H9 (cell line): ENCODE measurements at regions not wholly inside any gene's neighbourhood (a gene's known extent, or its start where the extent isn't known, plus 50 kb on each side); places are given as distances from the start of the nearest gene placed in this dataset.

ENCODE experiments used
- DNase-seq: peaks from one replicate; pipeline ENCODE4 v3.0.0-alpha.2; 2017
- H2AFZ ChIP-seq: one replicate; pipeline ENCODE4 v1.6.1; 2013; ENCODE audit warnings: mild to moderate bottlenecking, low read length, control low read depth, moderate library complexity
- H2AK5ac ChIP-seq: 2 replicates; pipeline ENCODE4 v1.6.1; 2013; ENCODE audit warnings: low read length, control low read depth, mixed read lengths; ENCODE audit not compliant: insufficient read length
- H2BK120ac ChIP-seq: one replicate; pipeline ENCODE4 v1.6.1; 2013; ENCODE audit warnings: low read depth, mild to moderate bottlenecking, low read length, control low read depth, inconsistent platforms; ENCODE audit not compliant: poor library complexity, severe bottlenecking
- H2BK12ac ChIP-seq: 2 replicates; pipeline ENCODE4 v1.6.1; 2013; ENCODE audit warnings: low read length, control low read depth, mixed read lengths, low read depth; ENCODE audit not compliant: insufficient read length
- H2BK15ac ChIP-seq: 2 replicates; pipeline ENCODE4 v1.6.1; 2013; ENCODE audit warnings: low read depth, low read length, control low read depth
- H2BK20ac ChIP-seq: one replicate; pipeline ENCODE4 v1.6.1; 2013; ENCODE audit warnings: low read depth, mild to moderate bottlenecking, low read length, control low read depth, inconsistent platforms; ENCODE audit not compliant: poor library complexity, severe bottlenecking
- H2BK5ac ChIP-seq: 2 replicates; pipeline ENCODE4 v1.6.1; 2013; ENCODE audit warnings: low read length, control low read depth, mixed read lengths; ENCODE audit not compliant: insufficient read length
- H3K14ac ChIP-seq: 2 replicates; pipeline ENCODE4 v1.6.1; 2013; ENCODE audit warnings: low read length, control low read depth; ENCODE audit not compliant: insufficient read depth
- H3K18ac ChIP-seq: 2 replicates; pipeline ENCODE4 v1.6.1; 2013; ENCODE audit warnings: low read depth, mild to moderate bottlenecking, mixed read lengths, low read length, control low read depth; ENCODE audit not compliant: insufficient read length
- H3K23ac ChIP-seq: 2 replicates; pipeline ENCODE4 v1.6.1; 2013; ENCODE audit warnings: low read length, control low read depth, mixed read lengths, low read depth; ENCODE audit not compliant: insufficient read length
- H3K23me2 ChIP-seq: 2 replicates; pipeline ENCODE4 v1.6.1; 2013; ENCODE audit warnings: low read depth, mild to moderate bottlenecking, mixed read lengths, low read length, control low read depth; ENCODE audit not compliant: insufficient read length, poor library complexity, severe bottlenecking
- H3K27ac ChIP-seq: 2 replicates; pipeline ENCODE4 v1.5.1; 2013; ENCODE audit warnings: low read length, control low read depth, mixed read lengths, low read depth; ENCODE audit not compliant: insufficient read length
- H3K27me3 ChIP-seq: 2 replicates; pipeline ENCODE4 v1.6.1; 2013; ENCODE audit warnings: low read length, control low read depth, inconsistent platforms; ENCODE audit not compliant: insufficient read depth
- H3K4ac ChIP-seq: 2 replicates; pipeline ENCODE4 v1.6.1; 2013; ENCODE audit warnings: low read depth, mild to moderate bottlenecking, control low read depth, inconsistent platforms, low read length, moderate library complexity
- H3K4me1 ChIP-seq: 2 replicates; pipeline ENCODE4 v1.6.1; 2013; ENCODE audit warnings: low read length, control low read depth, inconsistent platforms; ENCODE audit not compliant: insufficient read depth
- H3K4me2 ChIP-seq: 2 replicates; pipeline ENCODE4 v1.6.1; 2013; ENCODE audit warnings: low read length, control low read depth, mixed read lengths; ENCODE audit not compliant: insufficient read length, insufficient read depth
- H3K56ac ChIP-seq: 2 replicates; pipeline ENCODE4 v1.6.1; 2013; ENCODE audit warnings: low read depth, mild to moderate bottlenecking, mixed read lengths, low read length, control low read depth; ENCODE audit not compliant: insufficient read length
- H3K79me1 ChIP-seq: 2 replicates; pipeline ENCODE4 v1.6.1; 2013; ENCODE audit warnings: low read depth, mild to moderate bottlenecking, moderate library complexity, low read length, control low read depth, inconsistent platforms; ENCODE audit not compliant: insufficient read depth, poor library complexity, severe bottlenecking
- H3K79me2 ChIP-seq: 2 replicates; pipeline ENCODE4 v1.6.1; 2013; ENCODE audit warnings: low read length, control low read depth, inconsistent platforms; ENCODE audit not compliant: insufficient read depth
- H3K9ac ChIP-seq: 2 replicates; pipeline ENCODE4 v1.6.1; 2013; ENCODE audit warnings: low read length, control low read depth, mixed read lengths; ENCODE audit not compliant: insufficient read length; ENCODE audit errors: extremely low read depth
- H3K9me3 ChIP-seq: one replicate; pipeline ENCODE4 v1.6.1; 2013; ENCODE audit warnings: low read depth, low read length, inconsistent platforms; ENCODE audit not compliant: control insufficient read depth
- H3T11ph ChIP-seq: one replicate; pipeline ENCODE4 v1.6.1; 2013; ENCODE audit warnings: mild to moderate bottlenecking, low read length, control low read depth, inconsistent platforms
- H4K20me1 ChIP-seq: one replicate; pipeline ENCODE4 v1.6.1; 2013; ENCODE audit not compliant: control insufficient read depth, insufficient read length, insufficient read depth
- H4K5ac ChIP-seq: 2 replicates; pipeline ENCODE4 v1.6.1; 2013; ENCODE audit warnings: low read depth, mild to moderate bottlenecking, mixed read lengths, low read length, control low read depth; ENCODE audit not compliant: insufficient read length
- H4K8ac ChIP-seq: replicated peaks from 2 replicates; pipeline ENCODE4 v1.6.1; 2013; ENCODE audit warnings: low read length, control low read depth, mixed read lengths, low read depth; ENCODE audit not compliant: insufficient read length
- H4K91ac ChIP-seq: 2 replicates; pipeline ENCODE4 v1.6.1; 2013; ENCODE audit warnings: low read depth, mild to moderate bottlenecking, moderate library complexity, mixed read lengths, low read length, control low read depth; ENCODE audit not compliant: insufficient read length
- H3K27ac Mint-ChIP-seq, 3 experiments: 2 replicates in 2 of 3; 3 replicates in 1 of 3; pipeline ENCODE4 v1.8.0; 2020 to 2021; ENCODE audit warnings: mixed read lengths in 3 of 3, mild to moderate bottlenecking in 1 of 3, moderate library complexity in 1 of 3
- H3K27me3 Mint-ChIP-seq: 2 replicates; pipeline ENCODE4 v1.8.0; 2021; ENCODE audit warnings: low read depth, mild to moderate bottlenecking, moderate library complexity, mixed read lengths
- H3K36me3 Mint-ChIP-seq, 3 experiments: 2 replicates in 2 of 3; 3 replicates in 1 of 3; pipeline ENCODE4 v1.8.0; 2020 to 2021; ENCODE audit warnings: low read depth in 3 of 3, mixed read lengths in 3 of 3; ENCODE audit not compliant: insufficient read depth in 1 of 3
- H3K4me1 Mint-ChIP-seq, 2 experiments: 2 replicates each; pipeline ENCODE4 v1.8.0; 2020; ENCODE audit warnings: mixed read lengths in 2 of 2
- H3K4me3 Mint-ChIP-seq, 2 experiments: 2 replicates in 1 of 2; 3 replicates in 1 of 2; pipeline ENCODE4 v1.8.0; 2020 to 2021; ENCODE audit warnings: mild to moderate bottlenecking in 2 of 2, mixed read lengths in 2 of 2, moderate library complexity in 1 of 2
- H3K9me3 Mint-ChIP-seq, 2 experiments: 2 replicates in 1 of 2; 3 replicates in 1 of 2; pipeline ENCODE4 v1.8.0; 2020; ENCODE audit warnings: mild to moderate bottlenecking in 2 of 2, mixed read lengths in 2 of 2, moderate library complexity in 1 of 2
- WGBS: extraction: QIAGEN DNeasy Blood & Tissue Kit; methylation state at CpG from one replicate; pipeline ENCODE4 v1.1.7; 2013; ENCODE audit warnings: missing lambda C conversion rate, low lambda C conversion rate, mixed read lengths; ENCODE audit not compliant: insufficient read length; ENCODE audit errors: extremely low coverage; 5-methylcytosine and 5-hydroxymethylcytosine counted together
- TF ChIP-seq, protein P1 (sequence below): fragments of 200-600 bp; sonication (generic); conservative IDR thresholded peaks from 3 replicates; pipeline ENCODE4 v1.8.0; 2021; ENCODE audit warnings: antibody characterized with exemption, mild to moderate bottlenecking

DNA sequence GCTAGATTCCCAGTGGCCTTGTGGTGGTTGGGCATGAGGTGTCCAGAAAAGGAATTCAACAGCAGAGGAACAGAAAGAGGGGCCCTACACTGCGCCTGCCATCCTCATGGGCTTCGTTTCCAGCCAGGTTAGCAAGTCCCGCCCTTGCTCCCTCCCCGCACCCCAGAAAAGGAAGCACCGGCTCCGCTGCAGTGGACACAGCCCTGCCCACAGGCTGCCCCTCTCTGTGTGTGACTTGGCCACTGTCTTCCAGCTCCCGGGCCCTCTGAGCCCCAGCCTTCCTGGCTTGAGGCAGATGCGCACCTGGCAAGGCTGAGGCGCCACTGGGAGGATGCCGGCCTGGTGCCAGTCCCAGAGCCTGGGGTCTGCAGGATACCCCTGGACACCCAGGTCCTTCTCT lies 305.0 kb upstream of the IRX4 start:
- H3K18ac ChIP-seq = no peak overlapping the region
- H3K4me1 ChIP-seq = no peaks in the 10 kb centered on the region
- H3K56ac ChIP-seq = no peak overlapping the region
- peak; percentile 20 for DNase-seq
- H4K91ac ChIP-seq = no peak overlapping the region
- no peak overlapping the region for H2BK120ac ChIP-seq
- no peak overlapping the region for H3K9ac ChIP-seq
- H3K4me2 ChIP-seq = no peak overlapping the region
- no CpG with 5 or more reads among the region's 10 CpGs for WGBS
- no peak overlapping the region for H2BK15ac ChIP-seq
- H2AK5ac ChIP-seq = no peak overlapping the region
- H3K9me3 Mint-ChIP-seq = no peaks in the 10 kb centered on the region
- H3K4me3 Mint-ChIP-seq = no peak overlapping the region
- H3K27ac ChIP-seq = no peak overlapping the region
- no peak overlapping the region for H2BK12ac ChIP-seq
- H3K14ac ChIP-seq = no peak overlapping the region
- H4K8ac ChIP-seq = no peak overlapping the region
- no peak overlapping the region for H3K27ac Mint-ChIP-seq
- H3K23ac ChIP-seq = no peak overlapping the region
- TF ChIP-seq, protein P1, sequence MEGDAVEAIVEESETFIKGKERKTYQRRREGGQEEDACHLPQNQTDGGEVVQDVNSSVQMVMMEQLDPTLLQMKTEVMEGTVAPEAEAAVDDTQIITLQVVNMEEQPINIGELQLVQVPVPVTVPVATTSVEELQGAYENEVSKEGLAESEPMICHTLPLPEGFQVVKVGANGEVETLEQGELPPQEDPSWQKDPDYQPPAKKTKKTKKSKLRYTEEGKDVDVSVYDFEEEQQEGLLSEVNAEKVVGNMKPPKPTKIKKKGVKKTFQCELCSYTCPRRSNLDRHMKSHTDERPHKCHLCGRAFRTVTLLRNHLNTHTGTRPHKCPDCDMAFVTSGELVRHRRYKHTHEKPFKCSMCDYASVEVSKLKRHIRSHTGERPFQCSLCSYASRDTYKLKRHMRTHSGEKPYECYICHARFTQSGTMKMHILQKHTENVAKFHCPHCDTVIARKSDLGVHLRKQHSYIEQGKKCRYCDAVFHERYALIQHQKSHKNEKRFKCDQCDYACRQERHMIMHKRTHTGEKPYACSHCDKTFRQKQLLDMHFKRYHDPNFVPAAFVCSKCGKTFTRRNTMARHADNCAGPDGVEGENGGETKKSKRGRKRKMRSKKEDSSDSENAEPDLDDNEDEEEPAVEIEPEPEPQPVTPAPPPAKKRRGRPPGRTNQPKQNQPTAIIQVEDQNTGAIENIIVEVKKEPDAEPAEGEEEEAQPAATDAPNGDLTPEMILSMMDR = no peak
- H2AFZ ChIP-seq = no peak overlapping the region
- no peak overlapping the region for H4K5ac ChIP-seq
- H2BK5ac ChIP-seq = no peak overlapping the region
- no peaks in the 10 kb centered on the region for H3K23me2 ChIP-seq
- no peak overlapping the region for H2BK20ac ChIP-seq
- H3K4ac ChIP-seq = no peak overlapping the region
- H3K4me1 Mint-ChIP-seq = no peaks in the 10 kb centered on the region
- H3K79me1 ChIP-seq = no peaks in the 10 kb centered on the region
- H4K20me1 ChIP-seq = no peaks in the 10 kb centered on the region
- no peaks in the 10 kb centered on the region for H3K27me3 ChIP-seq
- no peaks in the 10 kb centered on the region for H3K36me3 Mint-ChIP-seq
- no peaks in the 10 kb centered on the region; the same call in 1 of the 2 replicates for H3K27me3 Mint-ChIP-seq
- no peaks in the 10 kb centered on the region for H3K79me2 ChIP-seq
- H3T11ph ChIP-seq = no peak overlapping the region
- no peaks in the 10 kb centered on the region for H3K9me3 ChIP-seq
